ENCODE measurements at regions not wholly inside any gene's neighbourhood (a gene's known extent, or its start where the extent isn't known, plus 50 kb on each side); places are given as distances from the start of the nearest gene placed in this dataset.

DNA sequence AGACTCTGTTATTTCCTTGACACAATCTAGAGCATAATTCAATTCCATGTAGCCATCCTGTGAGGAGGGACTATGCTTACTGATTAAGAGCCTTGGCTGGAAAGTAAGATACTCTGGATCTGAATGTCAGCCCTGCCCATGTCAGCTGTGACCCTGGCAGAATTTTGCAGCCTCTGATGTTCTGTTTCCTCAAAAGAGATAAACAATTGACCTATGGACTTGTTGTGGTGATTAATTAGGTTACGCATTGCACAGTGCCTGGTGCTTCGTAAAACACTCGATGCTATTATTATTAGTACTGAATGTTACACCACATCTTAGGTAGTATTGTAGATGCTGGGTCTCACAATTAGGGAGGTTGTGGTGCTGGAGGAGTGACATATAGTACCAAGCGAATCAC lies 161.3 kb upstream of the MEIS2 start:
- DNase-seq = no peak

- no peak for DNase-seq
Measured at GRCh38 chr15:37262922-37263608, 162.7 kb upstream of the MEIS2 start.

GRCh38 chr15:37289109-37289765 lies 188.9 kb upstream of the MEIS2 start:
- DNase-seq = no peak

DNA sequence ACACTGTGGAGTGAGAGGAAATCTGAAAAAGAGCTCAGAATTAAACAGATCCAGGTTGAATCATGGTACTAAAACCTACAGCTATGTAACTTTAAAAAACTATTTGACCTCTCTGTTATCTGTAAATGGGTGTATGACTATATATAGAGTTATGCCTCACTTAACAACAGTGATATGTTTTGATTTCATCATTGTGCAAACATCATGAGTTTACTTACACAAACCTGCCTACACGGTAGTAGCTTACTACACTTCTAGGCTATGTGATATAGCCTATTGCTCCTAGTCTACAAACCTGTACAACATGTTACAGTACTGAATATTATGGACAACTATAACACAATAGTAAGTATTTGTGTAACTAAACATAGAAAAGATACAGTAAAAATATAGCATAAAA lies 191.6 kb upstream of the MEIS2 start:
- DNase-seq = no peak

- no peak for DNase-seq
Measured at GRCh38 chr15:37298271-37298670, 197.9 kb upstream of the MEIS2 start.

GRCh38 chr15:37339437-37339836 lies 239.1 kb upstream of the MEIS2 start:
- no peak for DNase-seq

GRCh38 chr15:37339856-37340255 lies 239.5 kb upstream of the MEIS2 start:
- DNase-seq = no peak

- no peak for DNase-seq
Measured at GRCh38 chr15:37340438-37340837, 240.1 kb upstream of the MEIS2 start.

- DNase-seq = no peak
Measured at GRCh38 chr15:37359101-37359892, 258.9 kb upstream of the MEIS2 start.

GRCh38 chr15:37359893-37360290 lies 259.5 kb upstream of the MEIS2 start:
- DNase-seq = no peak

DNA sequence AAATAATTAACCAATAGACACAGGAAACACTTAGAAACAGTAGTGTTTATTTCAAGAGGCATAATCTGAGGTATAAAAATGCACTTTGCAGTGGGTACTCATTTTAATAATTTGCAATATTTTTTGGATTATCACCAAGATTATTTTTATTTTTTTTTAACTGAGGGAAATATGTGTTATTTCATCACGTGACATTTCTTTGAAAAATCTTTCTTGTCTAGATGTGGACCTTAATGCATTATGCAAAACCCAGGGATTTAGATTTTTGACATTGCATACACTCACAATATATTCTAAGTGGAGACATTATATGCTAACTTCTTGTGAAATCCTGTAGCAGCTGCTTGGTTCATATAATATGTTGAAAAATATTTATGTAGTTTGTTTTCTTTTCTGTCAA lies 260.4 kb upstream of the MEIS2 start:
- no peak for DNase-seq

GRCh38 chr15:37361621-37362020 lies 261.3 kb upstream of the MEIS2 start:
- DNase-seq = no peak

- no peak for DNase-seq
Measured at GRCh38 chr15:37362414-37362813, 262.1 kb upstream of the MEIS2 start.

DNA sequence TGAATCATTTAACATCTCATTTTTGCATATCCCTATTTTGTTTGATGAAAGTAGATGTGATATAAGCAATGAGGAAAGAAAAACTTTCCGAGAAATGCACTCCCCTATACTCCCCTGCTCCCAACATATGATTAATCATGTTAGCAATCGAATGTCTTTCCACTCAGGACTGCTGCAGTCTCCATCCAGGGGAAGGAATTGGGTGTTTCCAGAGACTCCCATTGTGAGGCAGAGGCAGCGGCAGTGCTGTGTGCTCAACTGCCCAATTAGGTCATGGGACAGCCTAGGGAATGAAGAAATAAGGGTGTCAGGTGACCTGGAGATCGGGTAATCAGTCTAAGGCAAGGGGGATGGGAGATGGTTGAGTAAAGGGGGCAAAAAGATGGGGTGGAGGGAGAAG lies 268.6 kb upstream of the MEIS2 start:
- DNase-seq = no peak

GRCh38 chr15:37370941-37371340 lies 270.6 kb upstream of the MEIS2 start:
- DNase-seq = no peak

DNA sequence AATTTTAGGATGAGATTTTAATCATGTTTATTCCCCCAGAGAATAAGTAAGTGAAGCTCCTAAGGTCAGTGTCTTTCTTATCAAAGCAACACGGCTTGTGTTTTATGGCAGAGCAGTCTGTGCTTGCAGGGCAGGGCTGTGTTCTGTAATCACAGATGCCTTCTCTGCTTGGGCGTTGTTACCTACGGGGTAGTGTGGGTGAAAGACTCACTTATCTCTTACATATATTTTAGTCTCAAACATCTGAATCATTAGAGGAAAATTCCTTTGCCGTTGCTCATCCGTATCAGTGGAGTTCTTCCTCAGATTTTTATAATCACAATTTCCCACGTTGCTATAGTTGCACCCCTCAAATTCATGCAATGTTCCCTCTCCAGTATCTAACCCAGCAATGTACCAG lies 271.7 kb upstream of the MEIS2 start:
- no peak for DNase-seq

DNA sequence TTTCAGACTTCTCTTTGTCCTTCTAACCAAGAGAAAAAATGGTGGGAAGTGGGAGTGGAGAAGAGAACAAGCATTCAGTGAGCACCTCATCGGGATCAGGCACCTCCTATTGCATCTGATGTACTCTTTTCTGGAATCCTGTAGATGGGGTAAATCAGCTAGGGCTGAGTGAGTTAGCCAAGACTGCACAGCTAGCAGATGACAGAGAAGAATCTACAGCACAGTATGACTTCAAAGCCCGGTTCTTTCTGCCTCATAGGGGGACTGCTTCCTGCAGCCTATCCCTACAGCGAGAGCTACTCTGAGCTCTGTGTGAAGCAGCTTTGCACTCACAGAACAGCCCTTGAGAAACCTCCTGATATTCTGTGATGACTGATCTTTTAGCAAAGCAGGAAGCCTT lies 275.2 kb upstream of the MEIS2 start:
- DNase-seq = no peak

DNA sequence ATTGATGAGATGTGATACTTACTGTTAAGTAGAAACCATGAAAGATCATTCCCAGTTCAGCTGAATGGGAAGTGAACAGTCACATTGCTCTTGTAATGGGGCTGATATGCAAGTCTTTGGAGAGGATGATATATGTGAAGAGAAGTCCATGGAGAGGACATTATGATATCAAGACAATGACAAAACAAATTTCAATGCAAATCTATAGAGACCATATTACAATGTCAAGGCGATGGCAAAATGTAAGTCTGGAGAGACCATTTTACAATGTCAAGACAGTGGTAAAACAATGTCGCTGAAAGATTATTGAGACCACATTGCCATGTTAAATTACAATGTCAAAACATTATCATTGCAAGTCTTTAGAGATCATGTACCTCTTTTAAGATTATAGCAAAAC lies 277.1 kb upstream of the MEIS2 start:
- no peak for DNase-seq

- DNase-seq = no peak
Measured at GRCh38 chr15:37394402-37395099, 294.2 kb upstream of the MEIS2 start.

GRCh38 chr15:37395100-37395468 lies 294.7 kb upstream of the MEIS2 start:
- no peak for DNase-seq

- DNase-seq = no peak
Measured at GRCh38 chr15:37397266-37398022, 297.1 kb upstream of the MEIS2 start.

- no peak for DNase-seq
Measured at GRCh38 chr15:37416103-37416502, 315.8 kb upstream of the MEIS2 start.

GRCh38 chr15:37425541-37425940 lies 325.2 kb upstream of the MEIS2 start:
- no peak for DNase-seq

Data from stimulated activated CD4-positive, alpha-beta T cell treated with anti-CD3 and anti-CD28 coated beads, Interleukin-15, amount 100 ng/mL, for 24 hours (primary cell).